PFSK-1 (cell line): ENCODE measurements at regions not wholly inside any gene's neighbourhood (a gene's known extent, or its start where the extent isn't known, plus 50 kb on each side); places are given as distances from the start of the nearest gene placed in this dataset.

Experiments
- FOXP2 ChIP-seq: optimal IDR thresholded peaks from 2 replicates; pipeline ENCODE3; 2011; ENCODE audit warnings: borderline replicate concordance, control low read depth, inconsistent platforms; ENCODE audit not compliant: insufficient read depth; ENCODE audit errors: extremely low read length, extremely low read depth
- POLR2AphosphoS5 ChIP-seq: IDR thresholded peaks from 2 replicates; pipeline ENCODE4 v1.6.1; 2012; ENCODE audit warnings: low read depth, mild to moderate bottlenecking, control low read depth, low read length, moderate library complexity
- SIN3A ChIP-seq: IDR thresholded peaks from 2 replicates; pipeline ENCODE4 v1.6.1; 2012; ENCODE audit warnings: mild to moderate bottlenecking, low read length, moderate library complexity, borderline replicate concordance; ENCODE audit not compliant: insufficient read depth
- TAF1 ChIP-seq: IDR thresholded peaks from 2 replicates; pipeline ENCODE4 v1.6.1; 2012; ENCODE audit warnings: low read length, control low read depth, borderline replicate concordance; ENCODE audit not compliant: insufficient read depth
- TF ChIP-seq, protein P1 (sequence below), 2 experiments: IDR thresholded peaks; 2 replicates each; pipeline versions ENCODE4 v1.6.1 to v1.8.0; 2011 to 2012; ENCODE audit warnings: low read depth in 2 of 2, low read length in 2 of 2, control low read depth in 1 of 2, inconsistent platforms in 1 of 2, mild to moderate bottlenecking in 1 of 2, moderate library complexity in 1 of 2; ENCODE audit not compliant: insufficient read depth in 1 of 2

DNA sequence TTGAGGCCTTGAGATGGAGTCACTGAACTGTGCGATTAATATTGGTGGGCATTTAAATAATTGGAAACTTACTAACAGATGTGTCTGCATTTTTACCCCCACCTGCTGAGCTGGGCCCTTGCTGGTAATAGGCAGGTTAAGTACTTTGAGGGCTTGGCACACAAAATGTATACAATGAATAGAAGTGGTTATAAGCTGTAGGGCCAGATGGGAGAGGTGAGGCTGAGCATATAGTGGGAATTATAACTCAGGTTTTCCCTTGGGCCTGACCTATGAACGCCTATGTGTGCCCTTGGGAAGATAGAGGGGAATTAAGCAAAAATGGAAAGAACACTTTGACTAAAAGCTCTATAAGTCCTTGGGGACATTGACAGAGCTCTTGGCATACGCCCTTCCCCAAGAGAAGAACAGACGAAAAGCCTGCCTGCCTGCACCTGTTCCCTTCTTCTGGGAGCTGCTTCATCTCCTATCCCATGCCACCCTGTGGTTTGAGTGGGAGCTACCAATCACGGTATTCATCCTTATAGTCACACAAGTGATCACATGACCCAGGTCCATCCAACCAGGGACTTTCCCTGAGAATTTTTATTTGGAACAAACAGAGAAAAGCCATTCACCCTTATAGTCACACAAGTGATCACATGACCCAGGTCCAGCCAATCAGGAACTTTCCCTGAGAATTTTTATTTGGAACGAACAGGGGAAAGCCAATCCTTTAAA, 260.7 kb upstream of the CSF3R start:
- TF ChIP-seq, protein P1, sequence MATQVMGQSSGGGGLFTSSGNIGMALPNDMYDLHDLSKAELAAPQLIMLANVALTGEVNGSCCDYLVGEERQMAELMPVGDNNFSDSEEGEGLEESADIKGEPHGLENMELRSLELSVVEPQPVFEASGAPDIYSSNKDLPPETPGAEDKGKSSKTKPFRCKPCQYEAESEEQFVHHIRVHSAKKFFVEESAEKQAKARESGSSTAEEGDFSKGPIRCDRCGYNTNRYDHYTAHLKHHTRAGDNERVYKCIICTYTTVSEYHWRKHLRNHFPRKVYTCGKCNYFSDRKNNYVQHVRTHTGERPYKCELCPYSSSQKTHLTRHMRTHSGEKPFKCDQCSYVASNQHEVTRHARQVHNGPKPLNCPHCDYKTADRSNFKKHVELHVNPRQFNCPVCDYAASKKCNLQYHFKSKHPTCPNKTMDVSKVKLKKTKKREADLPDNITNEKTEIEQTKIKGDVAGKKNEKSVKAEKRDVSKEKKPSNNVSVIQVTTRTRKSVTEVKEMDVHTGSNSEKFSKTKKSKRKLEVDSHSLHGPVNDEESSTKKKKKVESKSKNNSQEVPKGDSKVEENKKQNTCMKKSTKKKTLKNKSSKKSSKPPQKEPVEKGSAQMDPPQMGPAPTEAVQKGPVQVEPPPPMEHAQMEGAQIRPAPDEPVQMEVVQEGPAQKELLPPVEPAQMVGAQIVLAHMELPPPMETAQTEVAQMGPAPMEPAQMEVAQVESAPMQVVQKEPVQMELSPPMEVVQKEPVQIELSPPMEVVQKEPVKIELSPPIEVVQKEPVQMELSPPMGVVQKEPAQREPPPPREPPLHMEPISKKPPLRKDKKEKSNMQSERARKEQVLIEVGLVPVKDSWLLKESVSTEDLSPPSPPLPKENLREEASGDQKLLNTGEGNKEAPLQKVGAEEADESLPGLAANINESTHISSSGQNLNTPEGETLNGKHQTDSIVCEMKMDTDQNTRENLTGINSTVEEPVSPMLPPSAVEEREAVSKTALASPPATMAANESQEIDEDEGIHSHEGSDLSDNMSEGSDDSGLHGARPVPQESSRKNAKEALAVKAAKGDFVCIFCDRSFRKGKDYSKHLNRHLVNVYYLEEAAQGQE (IDR thresholded peaks at IDR 0.05; ENCODE audit: insufficient read depth in 1 of 2, low read depth in 2 of 2, low read length in 2 of 2): no peak
- TF ChIP-seq SIN3A (no peak), FOXP2 (no peak), TAF1 (no peak), POLR2AphosphoS5 (no peak)

DNA sequence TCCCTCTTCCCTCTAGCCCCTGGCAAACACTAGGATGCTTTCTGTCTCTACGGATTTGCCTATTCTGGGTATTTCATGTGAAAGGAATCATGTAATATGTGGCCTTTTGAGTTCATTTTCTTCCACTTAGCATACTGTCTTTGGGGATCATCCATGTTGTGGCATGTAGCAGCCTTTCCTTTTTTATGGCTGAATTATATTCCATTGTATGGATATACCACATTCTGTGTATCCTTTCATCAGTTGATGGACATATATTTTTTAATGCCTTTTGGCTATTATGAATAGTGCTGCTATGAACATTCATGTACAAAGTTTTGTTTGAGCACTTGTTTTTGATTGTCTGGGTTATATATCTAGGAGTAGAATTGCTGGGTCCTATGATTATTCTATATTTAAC, 258.4 kb upstream of the CSF3R start:
- TF ChIP-seq TAF1 (no peak), POLR2AphosphoS5 (no peak), SIN3A (no peak), FOXP2 (no peak)
- TF ChIP-seq, protein P1 (IDR thresholded peaks at IDR 0.05; ENCODE audit: insufficient read depth in 1 of 2, low read depth in 2 of 2, low read length in 2 of 2): no peak

DNA sequence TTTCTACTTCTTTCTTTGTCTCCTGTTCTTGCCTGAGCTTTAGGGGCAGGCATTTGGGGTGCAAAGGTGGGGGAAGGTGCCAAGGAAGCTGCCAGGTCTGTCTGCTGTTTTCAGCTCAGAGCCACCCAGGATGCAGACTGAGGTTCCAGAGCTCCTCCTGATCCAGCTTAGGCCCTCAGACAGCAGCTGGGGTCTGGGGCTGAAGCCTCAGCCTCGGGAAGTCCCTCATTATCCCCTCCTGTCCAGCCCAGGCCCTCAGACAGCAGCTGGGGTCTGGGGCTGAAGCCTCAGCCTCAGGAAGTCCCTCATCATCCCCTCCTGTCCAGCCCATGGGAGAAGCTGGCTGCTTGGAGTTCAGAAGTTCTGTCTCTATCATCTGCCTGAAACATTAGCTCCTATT, 257.7 kb upstream of the CSF3R start:
- TF ChIP-seq FOXP2 (no peak), TAF1 (no peak)
- TF ChIP-seq, protein P1 (IDR thresholded peaks at IDR 0.05; ENCODE audit: insufficient read depth in 1 of 2, low read depth in 2 of 2, low read length in 2 of 2): no peak

DNA sequence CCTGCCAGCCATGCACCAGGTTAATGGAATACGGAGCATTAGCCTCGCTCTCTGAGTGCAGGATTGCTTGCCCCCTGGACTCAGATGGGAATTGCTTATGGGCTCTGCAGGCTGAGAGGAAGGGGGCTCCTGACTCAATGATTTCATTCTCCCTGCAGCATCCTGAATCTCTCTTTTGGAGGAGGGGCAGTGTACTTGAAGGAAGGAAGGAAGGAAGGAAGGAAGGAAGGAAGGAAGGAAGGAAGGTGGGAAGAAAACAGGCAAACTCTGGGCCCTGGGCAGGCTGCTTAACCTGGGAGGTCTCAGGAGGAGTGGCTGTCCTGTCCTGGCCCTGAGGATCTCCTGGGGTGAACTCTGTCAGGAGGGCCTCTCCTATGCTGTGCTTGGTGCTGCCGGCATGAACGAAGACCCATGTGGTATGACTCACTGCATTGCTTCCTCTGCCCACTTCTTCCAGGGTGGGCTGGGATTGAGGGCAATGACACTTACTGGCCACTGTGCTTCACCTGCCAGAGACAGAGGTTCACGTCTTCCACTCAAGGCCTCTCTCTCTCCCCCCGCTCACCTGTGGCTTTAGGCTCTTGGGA, 257.1 kb upstream of the CSF3R start:
- TF ChIP-seq FOXP2 (no peak), POLR2AphosphoS5 (no peak), SIN3A (no peak), TAF1 (no peak)
- TF ChIP-seq, protein P1 (IDR thresholded peaks at IDR 0.05; ENCODE audit: insufficient read depth in 1 of 2, low read depth in 2 of 2, low read length in 2 of 2): no peak

DNA sequence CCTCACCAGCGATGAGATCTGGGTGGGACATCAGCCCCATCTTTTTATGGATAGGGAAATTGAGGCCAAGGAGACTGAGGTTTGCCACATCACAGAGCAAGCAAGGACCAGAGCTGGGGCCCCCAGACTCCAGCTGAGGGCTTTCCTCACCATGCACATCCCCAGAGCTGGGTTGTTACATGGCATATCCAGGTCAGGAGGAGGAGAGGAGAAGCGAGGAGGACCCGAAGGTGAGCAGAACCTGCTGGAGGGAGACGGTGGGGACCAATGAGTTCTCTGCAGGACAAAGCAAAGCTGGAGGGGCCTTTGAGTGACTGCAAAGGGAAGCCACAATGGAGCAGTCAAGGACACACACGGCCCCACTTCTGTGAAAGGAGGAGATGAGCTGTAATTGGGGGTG, 255.5 kb upstream of the CSF3R start:
- TF ChIP-seq TAF1: no peak
- TF ChIP-seq, protein P1 (IDR thresholded peaks at IDR 0.05; ENCODE audit: insufficient read depth in 1 of 2, low read depth in 2 of 2, low read length in 2 of 2): no peak
- no peak for TF ChIP-seq POLR2AphosphoS5
- TF ChIP-seq SIN3A: no peak
- no peak for TF ChIP-seq FOXP2
